Amygdala (tissue), 56 donors: ENCODE measurements at regions not wholly inside any gene's neighbourhood (a gene's known extent, or its start where the extent isn't known, plus 50 kb on each side); places are given as distances from the start of the nearest gene placed in this dataset.

Experiments used
- DNase-seq, 56 donors: peaks; one replicate each; lab custom pipeline; 2025; lab: John Stamatoyannopoulos, UW

- no peak for DNase-seq
Observed at GRCh38 chr12:69091442-69092017, 147.8 kb upstream of the CPSF6 start.

DNA sequence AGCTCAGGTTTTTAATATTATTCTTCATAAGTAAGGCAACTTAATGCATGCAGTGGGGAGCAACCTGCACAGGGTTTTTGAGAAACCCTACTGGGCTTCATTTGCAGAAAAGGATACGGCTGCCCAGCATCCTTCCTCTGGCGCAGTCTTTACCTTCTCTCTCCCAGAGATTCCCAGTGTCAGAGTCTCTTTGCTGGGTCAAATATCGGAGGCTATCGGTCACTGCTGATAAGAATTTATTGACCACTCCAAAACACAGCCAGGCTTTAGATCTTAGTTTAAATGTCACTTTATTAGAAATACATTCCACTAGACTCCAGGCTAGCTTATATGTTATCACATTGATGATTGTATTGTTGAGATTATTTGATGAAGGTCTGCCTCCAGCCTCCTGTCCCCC, 147.2 kb upstream of the CPSF6 start:
- no peak for DNase-seq

- DNase-seq = no peak
Observed at GRCh38 chr12:69094606-69095216, 144.7 kb upstream of the CPSF6 start.

DNA sequence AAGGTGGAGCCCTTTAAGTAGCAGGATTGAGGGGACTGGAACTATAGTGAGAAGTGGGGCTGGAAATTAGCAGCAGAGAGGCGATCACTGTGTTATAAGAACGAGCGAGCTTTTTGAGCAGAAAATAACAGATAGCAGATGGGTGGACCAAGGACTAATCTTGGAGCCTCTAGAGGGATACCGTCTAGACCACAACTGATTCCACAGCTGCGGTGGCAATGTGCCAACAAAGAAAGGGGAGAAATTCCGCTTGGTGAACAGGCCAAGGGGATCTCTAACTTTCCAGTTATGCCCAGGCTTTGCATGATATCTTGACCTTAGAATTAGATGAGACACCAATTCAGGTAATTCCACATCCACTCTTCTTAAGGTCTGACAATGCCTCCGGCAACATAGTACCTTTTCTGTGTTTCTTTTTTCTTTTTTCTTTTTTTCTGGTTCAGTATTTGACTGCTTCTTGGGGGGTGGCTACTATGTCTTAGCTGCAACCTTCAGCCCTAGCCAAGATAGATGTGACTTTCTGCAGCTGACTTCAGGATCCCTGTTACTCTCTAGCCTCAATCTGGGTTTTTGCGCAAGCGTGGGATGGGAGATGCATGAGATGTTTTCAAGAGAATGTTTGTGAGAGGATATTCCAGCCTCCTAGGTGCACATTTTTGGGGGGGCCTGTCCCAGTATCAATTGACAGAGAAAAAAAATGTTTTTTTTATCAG, 143.4 kb upstream of the CPSF6 start:
- no peak for DNase-seq

DNA sequence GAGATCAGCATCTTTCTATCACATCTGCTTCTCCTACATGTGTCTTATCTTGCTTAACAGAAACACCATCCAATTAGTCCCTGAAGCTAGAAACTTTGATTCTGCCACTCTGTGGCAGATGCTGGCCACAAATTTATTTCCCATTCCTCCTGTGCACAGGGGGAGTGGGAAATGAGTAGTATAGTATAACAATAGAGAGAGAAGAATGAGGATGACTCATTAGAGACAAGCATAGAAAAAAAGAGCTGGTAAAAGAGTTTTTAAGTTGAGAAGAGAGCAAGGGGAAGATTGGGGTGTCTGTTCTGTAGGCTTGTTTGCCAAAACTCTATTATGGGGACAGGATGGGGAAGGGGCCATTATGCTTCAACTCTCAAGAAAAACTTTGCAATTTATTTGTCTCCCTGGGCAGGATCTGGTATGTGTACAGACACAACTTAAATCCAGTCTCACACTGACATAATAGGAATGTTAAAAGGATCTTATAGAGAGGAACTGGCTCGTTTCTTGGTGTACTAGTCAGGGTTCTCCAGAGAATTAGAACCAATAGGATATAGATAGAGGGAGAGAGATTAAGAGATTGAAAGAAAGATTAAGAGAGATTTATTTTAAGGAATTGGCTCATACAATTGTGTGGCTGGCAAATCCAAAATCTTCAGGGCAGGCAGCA, 142.6 kb upstream of the CPSF6 start:
- no peak for DNase-seq

- no peak for DNase-seq
Observed at GRCh38 chr12:69097619-69098368, 141.6 kb upstream of the CPSF6 start.

DNA sequence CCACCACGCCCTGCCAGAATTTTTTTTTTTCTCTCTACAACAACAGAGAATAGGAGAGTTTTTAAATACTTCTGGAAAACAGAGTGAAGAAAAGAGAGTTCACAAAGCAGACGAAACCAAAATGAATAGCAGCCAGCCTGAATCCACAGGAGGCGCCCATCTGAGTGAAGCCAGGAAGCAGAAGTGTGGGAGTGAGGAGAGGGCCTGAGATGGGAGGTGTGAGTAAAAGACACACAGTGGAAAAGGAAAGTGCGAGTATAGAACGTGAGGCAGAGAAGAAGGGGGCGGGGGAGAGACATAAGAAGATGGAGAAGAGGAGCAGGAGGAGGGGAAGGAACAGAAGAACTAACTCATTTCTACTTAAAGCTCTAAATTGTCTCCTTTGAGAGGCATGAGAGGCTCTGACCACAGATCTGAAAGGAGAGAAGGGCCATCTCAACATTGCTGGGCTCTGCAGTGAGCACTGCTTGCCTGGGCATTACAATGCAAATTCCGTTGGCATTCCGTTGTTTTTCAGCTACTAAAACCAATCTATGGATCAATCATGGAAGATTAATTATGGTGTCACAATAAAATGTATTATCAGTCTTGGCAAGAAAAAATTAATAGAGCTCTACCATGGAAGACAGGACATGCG, 140.1 kb upstream of the CPSF6 start:
- DNase-seq = no peak

- DNase-seq = no peak
Observed at GRCh38 chr12:69101505-69101904, 137.9 kb upstream of the CPSF6 start.

GRCh38 chr12:69102856-69103255, 136.5 kb upstream of the CPSF6 start:
- peak in 1 of 56 donors; percentile 11 for DNase-seq

GRCh38 chr12:69105101-69105962, 134.0 kb upstream of the CPSF6 start:
- DNase-seq = no peak

- DNase-seq = no peak
Observed at GRCh38 chr12:69106482-69107118, 132.8 kb upstream of the CPSF6 start.

DNA sequence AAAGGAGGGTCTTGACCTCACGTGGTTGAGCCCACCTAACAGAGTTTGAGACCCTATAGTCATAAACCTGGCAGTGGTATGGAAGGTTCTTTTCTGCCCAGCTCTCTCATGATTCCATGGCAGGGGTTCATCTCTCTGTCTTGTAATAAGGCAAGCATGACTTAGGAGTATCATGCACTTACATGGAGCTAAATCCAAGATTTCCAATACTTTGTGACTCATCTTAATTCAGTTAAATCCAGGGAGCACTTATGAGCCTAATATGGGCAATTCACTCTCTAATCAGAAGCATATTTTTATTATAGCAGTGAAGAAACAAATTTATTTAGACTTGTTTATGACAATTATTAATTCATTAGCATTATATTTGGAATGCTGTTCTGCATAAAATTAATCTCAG, 131.8 kb upstream of the CPSF6 start:
- no peak for DNase-seq

DNA sequence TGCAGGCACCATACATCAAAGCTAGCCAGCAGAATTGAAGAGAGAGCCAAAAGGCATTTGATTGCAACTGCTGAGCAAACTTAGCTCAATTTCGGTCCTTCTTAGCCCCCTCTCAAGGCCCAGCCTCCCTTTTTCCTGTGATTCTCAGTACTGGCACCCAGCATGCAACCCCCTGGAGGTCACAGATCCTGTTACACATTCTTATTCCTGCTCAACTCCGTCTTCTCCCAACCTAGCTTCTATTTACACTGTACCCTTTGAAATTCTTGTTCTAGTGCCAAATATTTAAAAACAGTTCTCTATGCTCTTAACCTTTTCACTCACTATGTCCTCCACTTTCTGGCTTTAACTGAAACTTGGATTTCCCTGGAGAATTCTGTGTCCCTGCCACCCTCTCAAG, 131.3 kb upstream of the CPSF6 start:
- no peak for DNase-seq

- no peak for DNase-seq
Observed at GRCh38 chr12:69112616-69113015, 126.8 kb upstream of the CPSF6 start.

GRCh38 chr12:69115099-69115498, 124.3 kb upstream of the CPSF6 start:
- no peak for DNase-seq

DNA sequence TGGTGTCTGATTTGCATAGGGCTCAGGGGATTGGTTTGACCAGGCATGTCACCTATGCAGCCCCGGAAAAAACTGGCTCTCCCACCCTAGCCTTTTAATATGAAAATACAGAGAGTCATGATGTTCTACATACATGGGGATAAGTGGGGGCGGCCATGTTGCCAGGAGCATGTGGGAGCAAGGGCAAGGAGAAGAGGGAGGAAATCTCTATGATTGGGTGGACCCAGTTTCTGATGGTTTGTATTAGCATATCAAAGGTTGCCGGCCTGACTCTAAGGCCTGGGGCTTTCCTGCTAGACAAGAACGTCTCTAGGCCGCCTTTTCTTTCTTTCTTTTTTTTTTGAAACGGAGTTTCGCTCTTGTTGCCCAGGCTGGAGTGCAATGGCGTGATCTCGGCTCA, 123.4 kb upstream of the CPSF6 start:
- no peak for DNase-seq

GRCh38 chr12:69117566-69118266, 121.7 kb upstream of the CPSF6 start:
- no peak for DNase-seq

DNA sequence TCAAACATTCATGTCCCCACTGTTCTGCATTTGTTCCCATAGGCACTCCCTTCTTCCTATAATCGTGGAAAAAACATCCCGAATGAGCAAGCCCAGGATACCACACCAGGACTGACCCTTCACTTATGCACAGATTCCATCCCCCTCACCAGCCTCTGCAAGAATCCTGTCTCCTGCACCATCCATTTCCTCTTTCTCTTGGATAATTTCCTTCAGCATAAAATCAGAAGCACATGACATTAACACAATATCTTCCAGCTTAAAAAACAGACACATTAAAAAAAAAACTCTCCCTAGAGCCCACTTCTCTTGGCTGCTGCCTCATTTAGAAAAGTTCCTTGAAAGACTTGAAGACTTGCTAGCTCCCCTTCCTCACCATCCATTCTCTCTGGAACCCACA, 120.9 kb upstream of the CPSF6 start:
- DNase-seq = no peak
